NCI-H82 treated with DMSO at 0.1 percent for 48 hours (cell line): ENCODE measurements at regions not wholly inside any gene's neighbourhood (a gene's known extent, or its start where the extent isn't known, plus 50 kb on each side); places are given as distances from the start of the nearest gene placed in this dataset.
"Not testable (repeated sequence)": the region's sequence is repeated elsewhere in the genome, so short reads cannot be mapped to it uniquely, and the experiment has no call there.

Experiments used
- DNase-seq: peaks from one replicate; lab custom pipeline; 2025; ENCODE audit not compliant: unreplicated experiment; lab: John Stamatoyannopoulos, UW

DNA sequence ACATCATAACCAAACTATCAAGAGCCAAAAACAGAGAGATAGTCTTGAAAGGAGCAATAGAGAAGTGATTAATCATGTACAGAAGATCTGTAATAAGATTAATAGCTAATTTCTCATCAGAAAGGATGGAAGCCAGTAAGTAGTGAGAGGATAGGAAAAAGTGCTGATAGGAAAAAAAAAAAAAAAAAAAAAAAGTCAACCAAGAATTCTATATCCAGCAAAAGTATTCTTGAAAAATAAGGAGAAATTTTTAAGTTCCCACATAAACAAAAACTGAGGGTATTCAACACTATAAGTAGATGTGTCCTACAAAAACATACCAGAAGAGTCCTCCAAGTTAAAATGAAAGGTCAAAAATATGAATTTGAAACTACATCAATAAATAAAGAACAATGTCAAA, 218.7 kb upstream of the GPC6 start:
- no peak for DNase-seq

DNA sequence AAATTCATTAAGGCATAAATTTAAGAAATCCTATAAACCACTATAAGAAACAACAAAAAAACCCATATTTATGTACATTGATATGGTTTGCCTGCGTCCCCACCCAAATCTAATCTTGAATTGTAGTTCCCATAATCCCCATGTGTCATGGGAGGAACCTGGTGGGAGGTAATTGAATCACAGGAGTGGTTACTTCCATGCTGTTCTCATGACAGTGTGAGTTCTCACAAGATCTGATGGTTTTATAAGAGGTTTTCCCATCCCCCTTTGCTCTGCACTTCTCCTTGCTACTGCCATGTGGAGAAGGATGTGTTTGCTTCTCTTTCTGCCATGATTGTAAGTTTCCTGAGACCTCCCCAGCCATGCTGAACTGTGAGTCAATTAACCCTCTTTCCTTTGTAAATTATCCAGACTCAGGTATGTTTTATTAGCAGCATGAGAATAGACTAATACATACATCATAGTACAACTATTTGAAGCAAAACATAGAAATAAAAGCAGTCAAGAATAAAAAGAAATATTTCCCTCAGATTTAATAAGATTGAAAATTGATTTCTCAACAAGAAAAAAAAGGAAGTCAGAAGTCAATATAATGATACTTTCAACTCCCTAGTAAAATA, 209.0 kb upstream of the GPC6 start:
- no peak for DNase-seq

DNA sequence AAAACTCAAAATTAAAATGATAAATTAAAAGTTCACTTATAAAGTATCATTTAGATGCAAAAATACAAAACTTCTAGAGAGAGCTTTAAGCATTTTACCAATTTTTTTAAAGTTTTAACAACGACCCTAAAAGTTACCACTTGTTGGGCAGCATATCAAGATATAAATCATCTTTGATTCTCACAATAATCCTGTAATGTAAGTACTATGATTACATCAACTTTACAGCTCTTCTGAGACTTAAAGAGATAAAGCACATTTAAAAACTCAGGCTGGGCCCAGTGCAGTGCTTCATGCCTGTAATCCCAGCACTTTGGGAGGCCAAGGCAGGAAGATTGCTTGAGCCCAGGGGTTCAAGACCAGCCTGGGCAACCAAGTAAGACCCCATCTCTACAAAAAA, 202.7 kb upstream of the GPC6 start:
- DNase-seq: no peak

DNA sequence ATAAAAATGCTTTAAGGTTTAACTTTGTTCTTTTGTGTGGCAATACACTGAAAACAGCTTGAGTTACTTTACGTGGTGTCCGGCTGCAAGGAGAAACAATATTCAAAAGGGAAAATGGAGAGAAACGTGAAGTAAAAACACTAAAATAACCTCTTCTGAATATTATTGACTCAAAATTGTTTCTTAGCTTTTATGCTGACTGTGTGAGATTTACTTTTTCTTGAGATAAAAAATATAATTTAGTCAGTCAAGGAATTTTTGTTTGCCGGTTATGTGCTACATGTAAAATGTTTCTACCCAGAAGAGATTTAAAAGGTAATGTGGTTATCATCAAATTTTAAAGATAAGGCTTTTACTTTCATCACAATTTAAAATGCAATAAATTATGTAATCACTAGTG, 200.6 kb upstream of the GPC6 start:
- no peak for DNase-seq

DNA sequence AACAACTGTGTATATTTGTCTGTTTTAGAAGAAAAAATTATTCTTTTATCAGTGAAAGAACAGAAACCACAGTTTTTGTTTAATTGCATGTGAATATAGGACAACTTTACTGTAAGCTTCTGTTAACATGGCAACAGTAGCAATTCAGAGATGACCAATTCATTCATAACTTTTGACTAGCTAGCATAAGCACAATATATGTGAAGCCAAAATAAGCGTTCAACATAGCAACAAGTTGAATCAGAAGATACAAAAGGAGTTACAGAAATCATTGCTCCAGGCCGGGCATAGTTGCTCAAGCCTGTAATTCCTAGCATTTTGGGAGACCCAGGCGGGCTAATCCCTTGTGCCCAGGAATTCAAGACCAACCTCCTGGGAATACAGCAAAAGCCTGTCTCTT, 197.1 kb upstream of the GPC6 start:
- no peak for DNase-seq

DNA sequence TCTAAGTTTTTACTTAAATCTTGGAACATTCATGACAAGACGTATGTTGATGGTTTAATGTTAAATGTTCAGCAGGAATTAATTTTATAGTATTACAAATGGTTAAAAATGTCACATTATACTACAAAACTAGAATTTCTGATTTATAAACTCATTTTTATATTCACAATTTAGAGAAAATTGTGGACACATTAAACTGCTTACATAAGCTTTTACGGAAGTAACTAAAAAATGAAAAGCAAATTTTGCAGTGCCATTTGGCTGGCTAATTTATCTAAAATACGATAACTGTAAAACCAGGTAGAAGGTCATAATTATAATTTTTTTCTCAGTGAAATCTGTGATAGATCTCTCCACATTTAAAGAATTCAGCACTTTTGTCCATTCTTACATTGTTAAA, 190.2 kb upstream of the GPC6 start:
- no peak for DNase-seq

DNA sequence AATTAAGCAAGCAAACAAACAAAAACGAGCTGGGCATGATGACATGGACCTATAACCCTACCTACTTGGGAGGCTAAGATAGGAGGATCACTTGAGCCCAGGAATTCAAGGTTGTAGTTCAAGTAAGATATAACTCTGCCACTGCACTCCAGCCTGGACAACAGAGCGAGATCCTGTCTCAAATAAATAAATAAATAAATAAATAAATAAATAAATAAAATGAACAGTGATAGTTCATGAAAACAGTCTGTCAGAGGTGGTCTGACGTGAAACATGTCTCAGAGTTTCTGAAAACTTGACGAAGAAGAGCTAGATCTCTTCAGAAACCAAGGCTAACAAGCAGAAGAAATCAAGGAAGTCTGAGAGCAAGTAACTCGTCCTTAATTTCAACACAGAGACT, 188.8 kb upstream of the GPC6 start:
- no peak for DNase-seq

DNA sequence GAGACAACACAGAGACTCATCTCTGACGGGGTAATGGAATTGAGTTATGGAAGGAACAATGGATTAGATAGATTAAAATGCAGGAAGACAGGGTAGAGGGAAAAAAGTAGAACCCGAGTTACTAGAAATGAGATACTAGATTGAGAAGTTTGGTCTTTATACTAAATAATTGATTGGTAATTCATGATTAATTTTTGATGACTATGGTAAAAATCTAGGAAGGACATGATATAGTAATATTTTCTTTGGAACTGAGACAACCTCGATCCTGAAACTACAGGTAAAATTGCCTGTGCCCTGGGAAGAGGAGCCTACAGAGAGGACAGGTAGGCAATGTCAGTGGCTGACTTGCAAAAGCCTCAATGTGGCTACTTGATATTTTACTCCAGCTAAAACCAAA, 188.4 kb upstream of the GPC6 start:
- DNase-seq: no peak

DNA sequence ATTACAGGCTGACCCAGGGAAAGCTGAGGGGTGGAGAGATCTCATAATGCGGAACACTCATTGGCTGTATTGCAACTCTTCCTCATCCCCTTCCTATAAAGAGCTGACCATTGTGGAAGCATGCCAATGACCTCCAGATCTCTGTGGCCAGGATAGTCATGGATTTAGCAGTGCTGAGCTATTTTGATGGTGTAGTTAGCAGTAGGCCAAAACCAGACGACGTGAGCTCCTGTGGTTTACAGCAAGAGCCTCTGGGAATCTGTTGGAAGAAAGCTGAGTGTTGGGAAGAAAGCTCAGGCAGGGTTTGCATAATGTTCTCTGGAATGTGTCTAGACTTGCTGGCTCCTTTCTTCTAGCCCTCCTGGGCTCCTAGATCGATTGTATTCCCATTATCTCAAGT, 187.5 kb upstream of the GPC6 start:
- no peak for DNase-seq

DNA sequence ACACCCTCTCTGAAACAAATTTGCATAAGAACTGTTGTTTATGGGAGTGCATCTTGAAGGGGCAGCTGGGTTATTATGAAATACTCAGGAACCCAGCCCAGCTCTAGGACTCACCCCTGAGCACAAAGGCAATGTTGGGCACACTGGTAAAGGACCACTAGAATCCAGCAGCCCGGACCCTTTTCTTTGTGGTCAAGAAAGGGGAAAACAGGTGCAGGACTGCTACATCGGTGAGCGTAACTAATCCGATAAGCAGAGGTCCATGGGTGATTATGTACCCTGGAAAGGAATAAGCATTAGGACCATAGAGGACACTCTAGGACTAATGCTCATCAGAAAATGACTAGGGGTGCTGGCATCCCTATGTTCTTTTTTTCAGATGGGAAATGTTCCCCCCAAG, 185.0 kb upstream of the GPC6 start:
- not testable (repeated sequence) for DNase-seq

DNA sequence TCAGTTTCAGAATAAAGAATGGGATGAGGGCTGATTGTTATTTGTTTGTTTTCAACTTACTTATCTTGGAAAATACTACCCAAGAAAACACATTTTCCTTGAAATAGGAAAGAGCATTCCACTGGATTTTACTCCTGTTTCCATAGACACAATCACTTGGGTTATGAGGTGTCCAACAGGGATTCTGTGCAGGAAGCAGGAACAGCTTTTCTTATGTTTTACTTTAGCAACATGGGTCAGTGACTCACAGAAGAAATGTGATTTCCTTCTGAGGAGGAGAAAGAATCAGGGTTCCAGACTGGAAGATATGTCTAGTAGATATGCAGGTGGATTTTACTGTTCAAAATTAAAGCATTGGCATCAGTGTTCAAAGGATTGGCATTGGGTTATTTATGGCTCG, 180.8 kb upstream of the GPC6 start:
- no peak for DNase-seq

DNA sequence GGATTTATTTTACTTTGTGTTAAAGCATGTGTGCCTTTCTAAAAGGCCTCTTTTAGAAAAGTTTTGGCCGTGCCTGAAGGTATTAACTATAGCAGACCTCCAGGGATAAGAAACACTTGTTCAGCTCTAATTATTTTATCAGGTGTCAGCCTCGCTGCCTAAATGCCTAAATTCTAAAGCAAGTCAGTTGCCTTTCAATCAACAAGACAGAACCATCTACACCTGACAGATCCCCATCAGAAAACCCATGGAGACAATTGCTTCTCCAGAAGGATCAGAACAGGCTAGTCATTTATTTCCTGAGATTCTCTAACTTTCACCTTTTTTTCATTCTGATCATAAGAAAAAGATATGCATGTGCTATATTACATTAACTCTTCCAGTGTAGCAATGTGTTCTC, 171.4 kb upstream of the GPC6 start:
- no peak for DNase-seq

DNA sequence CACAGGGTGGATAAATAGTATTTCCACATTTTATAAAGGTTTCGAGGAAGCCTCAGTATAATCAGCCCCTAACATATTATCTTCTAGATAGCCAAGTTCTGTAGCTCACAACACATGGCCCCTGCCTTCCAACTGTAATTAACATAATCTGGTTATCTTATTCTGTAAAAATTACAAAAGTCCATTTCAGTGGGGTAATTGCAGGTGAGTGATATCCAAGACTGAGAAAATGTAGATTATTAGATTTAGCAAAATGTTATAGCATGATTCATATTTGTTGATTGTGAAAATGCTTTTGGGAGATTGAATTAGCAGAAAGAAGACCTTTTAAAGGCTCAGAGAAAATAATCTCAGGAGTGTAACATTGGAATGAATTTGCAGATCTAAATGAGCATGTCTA, 168.3 kb upstream of the GPC6 start:
- DNase-seq: no peak

DNA sequence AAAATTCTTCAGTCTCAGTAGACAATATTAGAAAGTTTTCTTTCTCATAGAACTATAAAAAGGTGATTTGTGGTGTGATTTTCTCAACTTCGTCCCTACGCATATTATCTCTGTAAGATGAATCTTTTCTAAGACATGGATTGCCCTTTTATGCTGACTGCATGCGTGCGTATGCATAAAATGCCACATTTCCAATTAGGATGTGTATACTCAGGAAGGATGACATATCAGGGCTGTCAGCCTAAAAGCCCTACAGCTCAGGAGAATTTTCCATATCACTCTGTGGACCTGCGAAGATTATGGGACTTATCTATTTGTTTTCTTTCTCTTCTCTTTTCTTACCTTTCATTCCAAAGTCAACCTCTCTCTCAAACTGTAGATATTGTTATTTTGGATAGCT, 166.5 kb upstream of the GPC6 start:
- no peak for DNase-seq

DNA sequence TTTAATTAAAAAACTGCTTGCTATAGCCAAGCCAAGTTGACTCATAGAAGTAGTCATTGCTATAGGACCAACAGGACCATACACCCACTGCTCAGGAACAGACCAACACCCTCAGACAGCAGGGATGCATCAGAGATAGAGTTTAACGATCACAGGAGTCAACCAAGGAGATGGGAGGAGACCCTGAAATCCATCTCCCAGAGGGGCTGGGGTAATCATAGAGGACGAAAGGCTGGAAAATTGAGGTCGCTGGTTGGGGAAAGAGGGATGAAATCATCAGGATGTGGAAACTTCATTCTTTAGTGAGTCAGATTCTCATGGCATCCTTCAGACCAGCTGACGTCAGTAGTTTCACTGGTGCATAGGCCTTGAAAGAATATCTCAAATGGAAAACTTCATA, 160.4 kb upstream of the GPC6 start:
- no peak for DNase-seq

DNA sequence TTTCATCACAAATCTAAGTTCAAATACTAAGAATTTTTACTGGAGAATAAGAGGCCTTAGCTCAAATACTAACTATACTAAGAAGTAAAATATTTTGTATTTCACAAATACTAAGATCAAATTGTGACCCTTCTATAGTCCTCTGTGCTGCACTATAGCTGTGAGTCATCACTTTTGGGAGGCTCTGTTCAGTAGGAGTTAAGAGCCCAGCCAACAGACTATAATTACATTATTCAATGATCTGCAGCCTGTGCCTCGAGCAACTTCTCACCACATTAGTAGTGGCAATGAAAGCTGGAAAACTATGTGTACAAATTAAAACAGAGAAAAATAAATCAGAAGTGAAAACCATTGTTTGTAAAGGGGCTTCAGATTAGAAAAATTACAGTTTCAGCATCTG, 147.3 kb upstream of the GPC6 start:
- DNase-seq: peak; percentile 22

DNA sequence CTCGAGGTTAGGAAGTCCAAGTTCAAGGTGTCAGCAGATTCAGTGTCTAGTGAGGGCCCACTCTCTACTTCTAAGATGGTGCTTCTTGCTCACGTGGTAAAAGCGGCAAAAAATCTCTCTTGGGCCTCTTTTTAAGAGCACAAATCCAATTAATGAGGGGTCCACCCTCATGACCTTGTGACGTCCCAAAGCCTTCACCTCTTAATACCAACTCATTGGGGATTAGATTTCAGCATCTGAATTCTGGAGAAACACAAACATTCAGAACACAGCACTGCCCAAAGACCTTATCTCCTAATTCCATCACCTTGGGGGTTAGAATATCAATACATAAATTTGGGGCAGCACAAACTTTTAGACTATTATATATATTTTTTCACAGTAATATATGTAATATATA, 146.4 kb upstream of the GPC6 start:
- no peak for DNase-seq

DNA sequence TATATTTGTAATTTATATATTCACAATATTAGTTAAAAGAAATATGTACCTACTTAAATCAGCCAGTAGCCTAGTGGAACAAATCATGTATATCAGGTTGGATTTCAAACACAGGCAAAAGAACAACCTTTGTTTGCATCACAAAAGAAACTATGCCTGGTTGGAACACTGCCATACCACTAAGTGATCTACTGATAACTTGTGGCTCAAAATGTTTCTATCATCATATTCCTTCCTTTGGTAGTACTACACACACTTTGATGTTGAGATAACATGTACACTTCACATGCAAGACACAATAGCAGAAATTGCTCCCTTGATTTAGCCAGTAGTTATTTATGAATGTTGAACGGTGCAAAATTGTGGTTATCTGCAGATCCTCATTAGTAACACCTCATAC, 146.0 kb upstream of the GPC6 start:
- DNase-seq: no peak

DNA sequence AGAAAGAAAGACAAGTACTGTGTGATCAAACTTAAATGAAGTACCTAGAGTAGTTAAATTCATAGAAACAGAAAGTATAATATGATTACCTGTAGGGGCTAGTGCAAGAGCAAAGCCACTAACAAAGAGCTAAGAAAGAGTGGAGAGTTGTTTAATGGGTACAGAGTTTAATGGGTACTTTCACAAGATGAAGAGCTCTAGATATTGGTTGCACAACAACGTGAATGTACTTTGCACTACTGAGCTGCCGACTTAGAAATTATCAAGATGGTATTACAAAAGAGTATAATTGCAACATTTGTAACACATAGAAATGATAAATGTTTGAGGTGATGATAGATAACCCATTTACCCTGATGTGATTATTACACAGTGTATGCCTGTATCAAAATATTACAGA, 140.3 kb upstream of the GPC6 start:
- DNase-seq: no peak

DNA sequence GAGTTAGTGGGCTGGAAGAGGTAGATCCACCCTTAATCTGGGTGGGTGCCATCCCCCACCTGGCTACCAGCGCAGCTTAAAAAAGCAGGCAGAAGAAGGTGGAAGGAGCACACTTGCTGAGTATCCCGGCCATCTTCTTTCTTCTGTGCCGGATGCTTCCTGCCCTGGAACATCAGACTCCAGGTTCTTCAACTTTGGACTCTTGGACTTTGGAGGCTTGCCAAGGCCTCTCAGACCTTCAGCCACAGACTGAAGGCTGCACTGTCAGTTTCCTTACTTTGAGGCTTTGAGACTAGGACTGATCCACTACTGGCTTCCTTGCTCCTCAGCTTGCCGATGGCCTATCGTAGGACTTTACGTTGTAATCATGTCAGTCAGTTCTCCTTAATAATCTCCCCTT, 127.6 kb upstream of the GPC6 start:
- peak; percentile 82 for DNase-seq

DNA sequence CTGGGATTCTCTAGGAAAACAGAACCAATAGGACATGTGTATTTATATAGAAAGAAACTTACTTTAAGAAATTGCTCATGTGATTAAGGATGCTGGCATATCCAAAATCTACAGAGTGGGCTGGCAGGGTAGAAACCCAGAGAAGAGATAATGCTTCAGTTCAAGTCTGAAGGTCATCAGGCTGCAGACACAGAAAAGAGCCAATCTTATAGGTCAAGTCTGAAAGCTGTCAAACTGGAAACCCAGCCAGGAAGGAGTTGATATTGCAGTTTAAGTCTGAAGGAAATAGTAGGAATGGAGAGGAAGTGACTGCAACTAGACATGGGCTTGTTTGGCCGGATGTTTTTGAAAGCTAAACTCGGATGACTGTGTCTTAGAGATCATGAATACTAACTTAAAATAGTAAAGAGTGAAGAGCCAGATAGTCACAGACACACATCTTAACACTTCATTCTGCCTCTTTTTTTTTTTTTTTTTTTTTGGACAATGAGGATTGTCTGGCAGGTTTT, 125.3 kb upstream of the GPC6 start:
- no peak for DNase-seq

DNA sequence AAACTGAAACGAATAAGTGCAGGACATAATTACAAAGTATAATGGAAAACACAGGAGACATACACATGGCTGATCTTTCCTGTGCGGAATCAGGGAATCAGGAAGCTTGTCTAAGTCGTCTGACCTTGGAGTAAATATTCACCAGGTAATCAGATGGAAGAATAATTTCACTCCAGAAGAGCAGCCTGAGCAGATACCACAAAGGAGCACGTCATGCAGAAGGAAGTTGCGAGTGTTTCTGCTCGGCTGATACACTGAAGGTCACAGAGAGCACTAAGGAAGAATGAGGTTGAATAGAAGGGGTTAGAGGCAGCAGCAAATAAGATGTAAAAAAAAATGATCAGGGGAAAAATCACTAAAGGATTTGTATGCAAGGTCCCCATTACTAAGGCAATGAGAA, 122.3 kb upstream of the GPC6 start:
- DNase-seq: no peak

DNA sequence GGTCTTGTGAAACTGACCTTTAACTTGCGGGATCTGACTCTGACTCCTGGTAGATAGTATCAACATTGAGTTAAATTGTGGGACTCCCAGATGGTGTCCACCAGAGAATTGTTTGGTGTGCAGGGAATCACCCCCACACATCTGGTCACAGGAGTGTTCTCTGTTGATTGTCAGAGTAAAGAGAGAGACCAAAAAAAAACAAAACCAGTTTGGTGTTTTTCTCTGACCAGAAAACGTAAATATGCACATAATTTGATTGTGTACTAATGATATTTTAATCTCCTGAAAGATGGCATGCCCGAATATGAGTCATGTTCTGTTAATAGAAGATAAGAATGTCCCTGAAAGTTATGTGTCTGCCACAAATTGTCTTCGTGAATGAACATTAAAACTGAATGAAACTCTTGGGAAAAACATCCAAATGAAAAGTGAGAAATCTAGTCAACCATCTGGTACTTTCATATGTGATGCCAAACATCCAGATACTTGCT, 118.5 kb upstream of the GPC6 start:
- no peak for DNase-seq
